ENCODE measurements at regions not wholly inside any gene's neighbourhood (a gene's known extent, or its start where the extent isn't known, plus 50 kb on each side); places are given as distances from the start of the nearest gene placed in this dataset.
"Not testable (repeated sequence)": the region's sequence is repeated elsewhere in the genome, so short reads cannot be mapped to it uniquely, and the experiment has no call there.

GRCh38 chr3:63092515-63092914 is 185.6 kb upstream of the SYNPR start:
- no peak for FAIRE-seq
- DNase-seq (ENCODE audit: insufficient read length, low spot score) = no peak

- FAIRE-seq (no peak), DNase-seq (ENCODE audit: insufficient read length, low spot score) (no peak)
Observed at GRCh38 chr3:63094642-63095408, 183.3 kb upstream of the SYNPR start.

- FAIRE-seq (no peak), DNase-seq (ENCODE audit: insufficient read length, low spot score) (no peak)
Observed at GRCh38 chr3:63096248-63097058, 181.7 kb upstream of the SYNPR start.

GRCh38 chr3:63097396-63097795 is 180.7 kb upstream of the SYNPR start:
- FAIRE-seq (no peak), DNase-seq (ENCODE audit: insufficient read length, low spot score) (no peak)

GRCh38 chr3:63116922-63117321 is 161.2 kb upstream of the SYNPR start:
- FAIRE-seq (no peak), DNase-seq (ENCODE audit: insufficient read length, low spot score) (no peak)

- FAIRE-seq = no peak
- DNase-seq (ENCODE audit: insufficient read length, low spot score) = no peak
Observed at GRCh38 chr3:63124090-63124489, 154.0 kb upstream of the SYNPR start.

- DNase-seq (ENCODE audit: insufficient read length, low spot score) (no peak), FAIRE-seq (no peak)
Observed at GRCh38 chr3:63126530-63126929, 151.6 kb upstream of the SYNPR start.

GRCh38 chr3:63128380-63128779 is 149.7 kb upstream of the SYNPR start:
- FAIRE-seq = no peak

GRCh38 chr3:63130625-63131024 is 147.5 kb upstream of the SYNPR start:
- FAIRE-seq = no peak
- no peak for DNase-seq (ENCODE audit: insufficient read length, low spot score)

More at GRCh38 chr3:63128380-63128779, 149.7 kb upstream of the SYNPR start:
- DNase-seq (ENCODE audit: insufficient read length, low spot score) = no peak

- DNase-seq (ENCODE audit: insufficient read length, low spot score) = no peak
- FAIRE-seq = no peak
Observed at GRCh38 chr3:63132461-63133250, 145.5 kb upstream of the SYNPR start.

- FAIRE-seq (no peak), DNase-seq (ENCODE audit: insufficient read length, low spot score) (no peak)
Observed at GRCh38 chr3:63135367-63135766, 142.7 kb upstream of the SYNPR start.

GRCh38 chr3:63136249-63136648 is 141.9 kb upstream of the SYNPR start:
- not testable (repeated sequence) for FAIRE-seq; DNase-seq (ENCODE audit: insufficient read length, low spot score)

- FAIRE-seq (no peak), DNase-seq (ENCODE audit: insufficient read length, low spot score) (no peak)
Observed at GRCh38 chr3:63142681-63143080, 135.4 kb upstream of the SYNPR start.

- no peak for FAIRE-seq
Observed at GRCh38 chr3:63146154-63146553, 132.0 kb upstream of the SYNPR start.

GRCh38 chr3:63150880-63151279 is 127.2 kb upstream of the SYNPR start:
- no peak for FAIRE-seq
- DNase-seq (ENCODE audit: insufficient read length, low spot score) = no peak

More at GRCh38 chr3:63146154-63146553, 132.0 kb upstream of the SYNPR start:
- DNase-seq (ENCODE audit: insufficient read length, low spot score) = no peak

GRCh38 chr3:63151897-63152296 is 126.2 kb upstream of the SYNPR start:
- no peak for FAIRE-seq
- DNase-seq (ENCODE audit: insufficient read length, low spot score) = no peak

GRCh38 chr3:63159764-63160163 is 118.3 kb upstream of the SYNPR start:
- DNase-seq (ENCODE audit: insufficient read length, low spot score) (no peak), FAIRE-seq (no peak)

- DNase-seq (ENCODE audit: insufficient read length, low spot score) (no peak), FAIRE-seq (no peak)
Observed at GRCh38 chr3:63167113-63167512, 111.0 kb upstream of the SYNPR start.

- no peak for FAIRE-seq
- no peak for DNase-seq (ENCODE audit: insufficient read length, low spot score)
Observed at GRCh38 chr3:63168179-63168578, 109.9 kb upstream of the SYNPR start.

- DNase-seq (ENCODE audit: insufficient read length, low spot score) (no peak), FAIRE-seq (no peak)
Observed at GRCh38 chr3:63179862-63180522, 98.1 kb upstream of the SYNPR start.

GRCh38 chr3:63192248-63192647 is 85.9 kb upstream of the SYNPR start:
- DNase-seq (ENCODE audit: insufficient read length, low spot score) (no peak), FAIRE-seq (no peak)
